GM12875 (cell line): ENCODE measurements at regions not wholly inside any gene's neighbourhood (a gene's known extent, or its start where the extent isn't known, plus 50 kb on each side); places are given as distances from the start of the nearest gene placed in this dataset.

ENCODE experiments used
- H3K4me3 ChIP-seq: one replicate; pipeline ENCODE4 v1.5.1; 2011; ENCODE audit warnings: low read depth, low read length, control low read depth
- CTCF ChIP-seq: IDR thresholded peaks from 2 replicates; pipeline ENCODE4 v1.5.1; 2011; ENCODE audit warnings: low read depth, mild to moderate bottlenecking, control low read depth, inconsistent platforms, low read length, moderate library complexity, borderline replicate concordance; ENCODE audit not compliant: insufficient read depth

- H3K4me3 ChIP-seq = no peak overlapping the region
- TF ChIP-seq CTCF = no peak
These were observed 380.1 kb upstream of the KITLG start for GRCh38 chr12:88960213-88960878.

DNA sequence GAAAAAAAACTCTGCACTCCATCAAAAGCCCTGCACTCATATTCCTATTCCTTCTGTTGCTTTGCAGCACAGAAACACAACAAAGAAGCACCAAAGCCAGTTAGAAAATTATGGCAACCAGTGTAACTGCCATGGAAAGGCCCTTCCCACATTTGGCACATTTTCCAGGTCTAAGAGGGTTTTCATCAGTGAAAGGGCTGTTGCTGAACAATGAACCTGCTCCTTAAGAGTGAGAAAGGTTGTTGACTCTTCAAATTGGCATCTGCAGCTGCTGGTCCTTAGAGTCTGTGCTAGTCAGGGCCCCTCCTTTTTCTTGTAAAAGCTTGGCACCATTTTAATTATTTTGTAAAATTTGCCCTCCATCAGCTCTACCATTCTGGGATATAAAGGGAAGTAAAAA, 378.7 kb upstream of the KITLG start:
- TF ChIP-seq CTCF = no peak
- H3K4me3 ChIP-seq = no peak overlapping the region

DNA sequence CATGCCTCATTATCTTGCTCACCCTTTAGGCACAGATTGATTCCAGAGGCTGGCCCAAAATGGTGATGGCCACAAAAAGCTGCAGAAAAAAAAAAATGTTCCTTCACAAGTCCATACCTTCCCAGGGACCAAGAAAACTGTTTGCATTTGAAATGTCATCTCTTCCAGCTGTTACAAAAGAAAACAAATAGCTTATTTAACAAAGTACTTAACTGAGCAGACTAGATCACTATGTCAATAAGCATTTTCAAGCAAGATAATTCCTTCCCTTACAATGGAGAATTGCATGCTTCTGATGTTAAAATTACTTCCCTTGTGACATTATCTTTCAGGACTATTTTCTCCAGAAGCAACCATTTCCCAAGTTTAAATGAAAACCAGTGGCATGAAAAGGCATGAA, 377.9 kb upstream of the KITLG start:
- no peak for TF ChIP-seq CTCF
- H3K4me3 ChIP-seq = no peak overlapping the region

DNA sequence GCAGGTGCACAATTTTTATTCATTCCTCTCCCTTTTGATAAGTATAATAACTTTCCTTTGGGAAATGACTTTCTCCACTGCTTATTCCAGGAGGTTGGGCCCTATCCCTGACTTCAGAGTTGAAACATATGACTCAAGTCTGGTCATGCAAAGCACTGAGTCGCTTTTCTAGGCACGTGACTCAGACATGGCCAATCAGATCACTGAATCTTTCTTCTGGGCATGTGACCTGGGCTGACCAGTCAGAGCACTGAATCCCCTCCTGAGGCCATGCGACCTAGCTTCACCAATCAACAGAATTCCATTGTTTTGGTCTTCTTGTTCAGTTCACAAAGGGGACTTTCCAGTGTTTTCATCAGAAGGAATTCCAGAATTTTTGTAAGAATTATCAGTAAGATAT, 377.1 kb upstream of the KITLG start:
- TF ChIP-seq CTCF = no peak
- H3K4me3 ChIP-seq = no peak overlapping the region

DNA sequence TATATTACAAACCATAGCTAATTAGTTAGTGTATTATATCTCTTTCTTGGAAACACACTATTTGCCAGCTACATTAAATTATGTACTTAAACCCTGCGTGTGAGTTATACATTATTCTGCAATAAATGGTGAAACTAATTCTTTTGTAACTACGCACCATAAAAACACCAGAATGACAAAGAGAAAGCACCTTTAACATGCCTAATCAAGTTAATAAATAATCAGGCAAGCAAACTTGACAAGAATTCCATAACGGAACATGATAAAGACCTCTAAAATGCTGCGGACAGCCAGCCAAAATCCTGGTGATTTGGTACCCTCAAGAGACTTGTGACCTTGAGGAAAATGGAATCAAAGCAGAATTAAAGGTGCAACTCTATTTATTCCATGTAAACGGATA, 375.3 kb upstream of the KITLG start:
- TF ChIP-seq CTCF = no peak
- no peak overlapping the region for H3K4me3 ChIP-seq

DNA sequence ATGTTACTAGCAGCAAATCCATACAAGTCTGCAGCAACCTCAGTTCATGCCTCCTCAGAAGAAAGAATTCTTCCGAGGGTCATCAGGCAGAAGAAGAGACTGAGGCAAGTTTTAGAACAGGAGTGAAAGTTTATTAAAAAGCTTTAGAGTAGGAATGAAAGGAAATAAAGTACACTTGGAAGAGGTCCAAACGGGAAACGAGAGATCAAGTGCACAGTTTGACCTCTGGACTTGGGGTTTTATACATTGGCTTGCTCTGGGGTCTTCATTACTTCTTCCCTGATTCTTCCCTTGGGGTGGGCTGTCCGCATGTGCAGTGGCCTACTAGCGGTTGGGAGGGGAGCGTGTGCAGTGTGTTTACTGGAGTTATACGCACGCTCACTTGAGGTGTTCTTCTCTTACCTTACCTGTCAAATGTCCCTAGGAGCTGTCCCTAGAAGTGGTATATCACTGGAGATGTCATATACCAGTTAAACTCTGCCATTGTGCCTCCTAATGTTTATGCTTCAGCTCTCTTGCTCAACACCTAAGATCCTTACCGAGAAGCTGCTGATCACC, 372.8 kb upstream of the KITLG start:
- no peak for TF ChIP-seq CTCF
- H3K4me3 ChIP-seq = no peak overlapping the region

- no peak for TF ChIP-seq CTCF
- H3K4me3 ChIP-seq = no peak overlapping the region
These were observed 372.3 kb upstream of the KITLG start for GRCh38 chr12:88952562-88952942.
